NCI-H524 treated with DMSO at 0.1 percent for 48 hours (cell line): ENCODE measurements at regions not wholly inside any gene's neighbourhood (a gene's known extent, or its start where the extent isn't known, plus 50 kb on each side); places are given as distances from the start of the nearest gene placed in this dataset.
"Not testable (repeated sequence)": the region's sequence is repeated elsewhere in the genome, so short reads cannot be mapped to it uniquely, and the experiment has no call there.

Experiments
- DNase-seq: peaks from one replicate; lab custom pipeline; 2025; lab: John Stamatoyannopoulos, UW

GRCh38 chr2:242108797-242109500, 239.4 kb downstream of the RTP5 start:
- DNase-seq, result not testable (repeated sequence)

GRCh38 chr2:242109819-242110218, 240.3 kb downstream of the RTP5 start:
- DNase-seq, result not testable (repeated sequence)

- not testable (repeated sequence) for DNase-seq
Measured at GRCh38 chr2:242111954-242112353, 242.4 kb downstream of the RTP5 start.

- not testable (repeated sequence) for DNase-seq
Measured at GRCh38 chr2:242113492-242113891, 244.0 kb downstream of the RTP5 start.

- DNase-seq, result not testable (repeated sequence)
Measured at GRCh38 chr2:242116676-242117075, 247.1 kb downstream of the RTP5 start.

- DNase-seq, result not testable (repeated sequence)
Measured at GRCh38 chr2:242117305-242117704, 247.8 kb downstream of the RTP5 start.

GRCh38 chr2:242119682-242120081, 250.2 kb downstream of the RTP5 start:
- not testable (repeated sequence) for DNase-seq

- not testable (repeated sequence) for DNase-seq
Measured at GRCh38 chr2:242130682-242131081, 261.2 kb downstream of the RTP5 start.

GRCh38 chr2:242159921-242160320, 290.4 kb downstream of the RTP5 start:
- DNase-seq, result not testable (repeated sequence)

- DNase-seq, result not testable (repeated sequence)
Measured at GRCh38 chr2:242165115-242165514, 295.6 kb downstream of the RTP5 start.

- DNase-seq, result not testable (repeated sequence)
Measured at GRCh38 chr2:242171290-242171689, 301.8 kb downstream of the RTP5 start.
